GM21390 (cell line): ENCODE measurements at regions not wholly inside any gene's neighbourhood (a gene's known extent, or its start where the extent isn't known, plus 50 kb on each side); places are given as distances from the start of the nearest gene placed in this dataset.

Experiments
- ATAC-seq: cut with Tn5 transposase; IDR thresholded peaks from one replicate; pipeline ENCODE4 v1.9.1; 2021; ENCODE audit not compliant: unreplicated experiment

GRCh38 chr10:90447831-90448230, 410.0 kb downstream of the HTR7 start:
- ATAC-seq: no peak

- no peak for ATAC-seq
These were observed 407.0 kb downstream of the HTR7 start for GRCh38 chr10:90450797-90451196.

- no peak for ATAC-seq
These were observed 406.6 kb downstream of the HTR7 start for GRCh38 chr10:90451283-90451682.

GRCh38 chr10:90458054-90458453, 399.8 kb downstream of the HTR7 start:
- no peak for ATAC-seq

- no peak for ATAC-seq
These were observed 399.3 kb downstream of the HTR7 start for GRCh38 chr10:90458571-90458970.

- no peak for ATAC-seq
These were observed 396.2 kb downstream of the HTR7 start for GRCh38 chr10:90461437-90462155.

GRCh38 chr10:90462749-90463470, 394.9 kb downstream of the HTR7 start:
- no peak for ATAC-seq

GRCh38 chr10:90464329-90464728, 393.5 kb downstream of the HTR7 start:
- no peak for ATAC-seq

GRCh38 chr10:90470966-90471365, 386.9 kb downstream of the HTR7 start:
- no peak for ATAC-seq

GRCh38 chr10:90480466-90480865, 377.4 kb downstream of the HTR7 start:
- ATAC-seq: no peak

- ATAC-seq: no peak
These were observed 376.4 kb downstream of the HTR7 start for GRCh38 chr10:90481326-90481923.

- no peak for ATAC-seq
These were observed 373.3 kb downstream of the HTR7 start for GRCh38 chr10:90484518-90484917.

GRCh38 chr10:90494183-90494582, 363.7 kb downstream of the HTR7 start:
- no peak for ATAC-seq

- ATAC-seq: no peak
These were observed 353.7 kb downstream of the HTR7 start for GRCh38 chr10:90504172-90504571.

- ATAC-seq: no peak
These were observed 331.1 kb downstream of the HTR7 start for GRCh38 chr10:90526721-90527120.

- no peak for ATAC-seq
These were observed 327.3 kb downstream of the HTR7 start for GRCh38 chr10:90530521-90530920.

GRCh38 chr10:90557385-90557784, 300.5 kb downstream of the HTR7 start:
- no peak for ATAC-seq

- no peak for ATAC-seq
These were observed 297.5 kb downstream of the HTR7 start for GRCh38 chr10:90560331-90560730.

GRCh38 chr10:90561666-90562065, 296.2 kb downstream of the HTR7 start:
- no peak for ATAC-seq

GRCh38 chr10:90571481-90572258, 286.2 kb downstream of the HTR7 start:
- no peak for ATAC-seq

GRCh38 chr10:90575125-90575524, 282.7 kb downstream of the HTR7 start:
- no peak for ATAC-seq
